H9 (cell line): ENCODE measurements at regions not wholly inside any gene's neighbourhood (a gene's known extent, or its start where the extent isn't known, plus 50 kb on each side); places are given as distances from the start of the nearest gene placed in this dataset.

Source experiments
- DNase-seq: peaks from one replicate; pipeline ENCODE4 v3.0.0-alpha.2; 2017
- H2AFZ ChIP-seq: one replicate; pipeline ENCODE4 v1.6.1; 2013; ENCODE audit warnings: mild to moderate bottlenecking, low read length, control low read depth, moderate library complexity
- H2AK5ac ChIP-seq: 2 replicates; pipeline ENCODE4 v1.6.1; 2013; ENCODE audit warnings: low read length, control low read depth, mixed read lengths; ENCODE audit not compliant: insufficient read length
- H2BK120ac ChIP-seq: one replicate; pipeline ENCODE4 v1.6.1; 2013; ENCODE audit warnings: low read depth, mild to moderate bottlenecking, low read length, control low read depth, inconsistent platforms; ENCODE audit not compliant: poor library complexity, severe bottlenecking
- H2BK12ac ChIP-seq: 2 replicates; pipeline ENCODE4 v1.6.1; 2013; ENCODE audit warnings: low read length, control low read depth, mixed read lengths, low read depth; ENCODE audit not compliant: insufficient read length
- H2BK15ac ChIP-seq: 2 replicates; pipeline ENCODE4 v1.6.1; 2013; ENCODE audit warnings: low read depth, low read length, control low read depth
- H2BK20ac ChIP-seq: one replicate; pipeline ENCODE4 v1.6.1; 2013; ENCODE audit warnings: low read depth, mild to moderate bottlenecking, low read length, control low read depth, inconsistent platforms; ENCODE audit not compliant: poor library complexity, severe bottlenecking
- H2BK5ac ChIP-seq: 2 replicates; pipeline ENCODE4 v1.6.1; 2013; ENCODE audit warnings: low read length, control low read depth, mixed read lengths; ENCODE audit not compliant: insufficient read length
- H3K14ac ChIP-seq: 2 replicates; pipeline ENCODE4 v1.6.1; 2013; ENCODE audit warnings: low read length, control low read depth; ENCODE audit not compliant: insufficient read depth
- H3K18ac ChIP-seq: 2 replicates; pipeline ENCODE4 v1.6.1; 2013; ENCODE audit warnings: low read depth, mild to moderate bottlenecking, mixed read lengths, low read length, control low read depth; ENCODE audit not compliant: insufficient read length
- H3K23ac ChIP-seq: 2 replicates; pipeline ENCODE4 v1.6.1; 2013; ENCODE audit warnings: low read length, control low read depth, mixed read lengths, low read depth; ENCODE audit not compliant: insufficient read length
- H3K23me2 ChIP-seq: 2 replicates; pipeline ENCODE4 v1.6.1; 2013; ENCODE audit warnings: low read depth, mild to moderate bottlenecking, mixed read lengths, low read length, control low read depth; ENCODE audit not compliant: insufficient read length, poor library complexity, severe bottlenecking
- H3K27ac ChIP-seq: 2 replicates; pipeline ENCODE4 v1.5.1; 2013; ENCODE audit warnings: low read length, control low read depth, mixed read lengths, low read depth; ENCODE audit not compliant: insufficient read length
- H3K27me3 ChIP-seq: 2 replicates; pipeline ENCODE4 v1.6.1; 2013; ENCODE audit warnings: low read length, control low read depth, inconsistent platforms; ENCODE audit not compliant: insufficient read depth
- H3K4ac ChIP-seq: 2 replicates; pipeline ENCODE4 v1.6.1; 2013; ENCODE audit warnings: low read depth, mild to moderate bottlenecking, control low read depth, inconsistent platforms, low read length, moderate library complexity
- H3K4me1 ChIP-seq: 2 replicates; pipeline ENCODE4 v1.6.1; 2013; ENCODE audit warnings: low read length, control low read depth, inconsistent platforms; ENCODE audit not compliant: insufficient read depth
- H3K4me2 ChIP-seq: 2 replicates; pipeline ENCODE4 v1.6.1; 2013; ENCODE audit warnings: low read length, control low read depth, mixed read lengths; ENCODE audit not compliant: insufficient read length, insufficient read depth
- H3K56ac ChIP-seq: 2 replicates; pipeline ENCODE4 v1.6.1; 2013; ENCODE audit warnings: low read depth, mild to moderate bottlenecking, mixed read lengths, low read length, control low read depth; ENCODE audit not compliant: insufficient read length
- H3K79me1 ChIP-seq: 2 replicates; pipeline ENCODE4 v1.6.1; 2013; ENCODE audit warnings: low read depth, mild to moderate bottlenecking, moderate library complexity, low read length, control low read depth, inconsistent platforms; ENCODE audit not compliant: insufficient read depth, poor library complexity, severe bottlenecking
- H3K79me2 ChIP-seq: 2 replicates; pipeline ENCODE4 v1.6.1; 2013; ENCODE audit warnings: low read length, control low read depth, inconsistent platforms; ENCODE audit not compliant: insufficient read depth
- H3K9ac ChIP-seq: 2 replicates; pipeline ENCODE4 v1.6.1; 2013; ENCODE audit warnings: low read length, control low read depth, mixed read lengths; ENCODE audit not compliant: insufficient read length; ENCODE audit errors: extremely low read depth
- H3K9me3 ChIP-seq: one replicate; pipeline ENCODE4 v1.6.1; 2013; ENCODE audit warnings: low read depth, low read length, inconsistent platforms; ENCODE audit not compliant: control insufficient read depth
- H3T11ph ChIP-seq: one replicate; pipeline ENCODE4 v1.6.1; 2013; ENCODE audit warnings: mild to moderate bottlenecking, low read length, control low read depth, inconsistent platforms
- H4K20me1 ChIP-seq: one replicate; pipeline ENCODE4 v1.6.1; 2013; ENCODE audit not compliant: control insufficient read depth, insufficient read length, insufficient read depth
- H4K5ac ChIP-seq: 2 replicates; pipeline ENCODE4 v1.6.1; 2013; ENCODE audit warnings: low read depth, mild to moderate bottlenecking, mixed read lengths, low read length, control low read depth; ENCODE audit not compliant: insufficient read length
- H4K8ac ChIP-seq: replicated peaks from 2 replicates; pipeline ENCODE4 v1.6.1; 2013; ENCODE audit warnings: low read length, control low read depth, mixed read lengths, low read depth; ENCODE audit not compliant: insufficient read length
- H4K91ac ChIP-seq: 2 replicates; pipeline ENCODE4 v1.6.1; 2013; ENCODE audit warnings: low read depth, mild to moderate bottlenecking, moderate library complexity, mixed read lengths, low read length, control low read depth; ENCODE audit not compliant: insufficient read length
- H3K27ac Mint-ChIP-seq, 3 experiments: 2 replicates in 2 of 3; 3 replicates in 1 of 3; pipeline ENCODE4 v1.8.0; 2020 to 2021; ENCODE audit warnings: mixed read lengths in 3 of 3, mild to moderate bottlenecking in 1 of 3, moderate library complexity in 1 of 3
- H3K27me3 Mint-ChIP-seq: 2 replicates; pipeline ENCODE4 v1.8.0; 2021; ENCODE audit warnings: low read depth, mild to moderate bottlenecking, moderate library complexity, mixed read lengths
- H3K36me3 Mint-ChIP-seq, 3 experiments: 2 replicates in 2 of 3; 3 replicates in 1 of 3; pipeline ENCODE4 v1.8.0; 2020 to 2021; ENCODE audit warnings: low read depth in 3 of 3, mixed read lengths in 3 of 3; ENCODE audit not compliant: insufficient read depth in 1 of 3
- H3K4me1 Mint-ChIP-seq, 2 experiments: 2 replicates each; pipeline ENCODE4 v1.8.0; 2020; ENCODE audit warnings: mixed read lengths in 2 of 2
- H3K4me3 Mint-ChIP-seq, 2 experiments: 2 replicates in 1 of 2; 3 replicates in 1 of 2; pipeline ENCODE4 v1.8.0; 2020 to 2021; ENCODE audit warnings: mild to moderate bottlenecking in 2 of 2, mixed read lengths in 2 of 2, moderate library complexity in 1 of 2
- H3K9me3 Mint-ChIP-seq, 2 experiments: 2 replicates in 1 of 2; 3 replicates in 1 of 2; pipeline ENCODE4 v1.8.0; 2020; ENCODE audit warnings: mild to moderate bottlenecking in 2 of 2, mixed read lengths in 2 of 2, moderate library complexity in 1 of 2
- CTCF ChIP-seq: fragments of 200-600 bp; sonication (generic); conservative IDR thresholded peaks from 3 replicates; pipeline ENCODE4 v1.8.0; 2021; ENCODE audit warnings: antibody characterized with exemption, mild to moderate bottlenecking
- WGBS: extraction: QIAGEN DNeasy Blood & Tissue Kit; methylation state at CpG from one replicate; pipeline ENCODE4 v1.1.7; 2013; ENCODE audit warnings: missing lambda C conversion rate, low lambda C conversion rate, mixed read lengths; ENCODE audit not compliant: insufficient read length; ENCODE audit errors: extremely low coverage; 5-methylcytosine and 5-hydroxymethylcytosine counted together

- no peak overlapping the region for H3K4ac ChIP-seq
- DNase-seq, result no peak
- H3K27ac Mint-ChIP-seq, result no peak overlapping the region
- no peak overlapping the region for H2BK20ac ChIP-seq
- H2BK15ac ChIP-seq, result no peak overlapping the region
- no peak overlapping the region for H3K4me2 ChIP-seq
- H3K27ac ChIP-seq, result no peak overlapping the region
- no peaks in the 10 kb centered on the region for H3K9me3 ChIP-seq
- H2AFZ ChIP-seq, result no peak overlapping the region
- H3K4me3 Mint-ChIP-seq, result no peak overlapping the region
- no peak overlapping the region for H2BK12ac ChIP-seq
- H3K27me3 Mint-ChIP-seq, result no peaks in the 10 kb centered on the region
- no peak for TF ChIP-seq CTCF
- H3T11ph ChIP-seq, result no peak overlapping the region
- H3K23ac ChIP-seq, result no peak overlapping the region
- no peak overlapping the region for H3K56ac ChIP-seq
- no peaks in the 10 kb centered on the region for H3K4me1 Mint-ChIP-seq
- no peak overlapping the region for H3K18ac ChIP-seq
- no peak overlapping the region for H3K9ac ChIP-seq
- no CpG with 5 or more reads among the region's 4 CpGs for WGBS
- H3K9me3 Mint-ChIP-seq, result peaks cover 2 to 4% of the 10 kb centered on the region in 2 experiments; a peak in 2 of 5 replicates
- H4K91ac ChIP-seq, result no peak overlapping the region
- H4K20me1 ChIP-seq, result no peaks in the 10 kb centered on the region
- no peak overlapping the region for H4K5ac ChIP-seq
- H2BK5ac ChIP-seq, result no peak overlapping the region
- no peaks in the 10 kb centered on the region for H3K23me2 ChIP-seq
- peaks cover 0 to 4% (median 0%) of the 10 kb centered on the region in 3 experiments; a peak in 1 of 7 replicates for H3K36me3 Mint-ChIP-seq
- no peak overlapping the region for H3K14ac ChIP-seq
- no peaks in the 10 kb centered on the region for H3K27me3 ChIP-seq
- H4K8ac ChIP-seq, result no peak overlapping the region
- no peak overlapping the region for H2BK120ac ChIP-seq
- no peak overlapping the region for H2AK5ac ChIP-seq
- H3K79me2 ChIP-seq, result no peaks in the 10 kb centered on the region
- H3K79me1 ChIP-seq, result no peaks in the 10 kb centered on the region
- no peaks in the 10 kb centered on the region for H3K4me1 ChIP-seq
Measured at GRCh38 chr9:23036416-23036815, 589.8 kb downstream of the DMRTA1 start.
